WTC11 (cell line): ENCODE measurements at regions not wholly inside any gene's neighbourhood (a gene's known extent, or its start where the extent isn't known, plus 50 kb on each side); places are given as distances from the start of the nearest gene placed in this dataset.

Experiments
- ATAC-seq: fragments of 200-7000 bp; cut with Tn5 transposase; 2 replicates; pipeline ENCODE4 v1.10.0; 2021; ENCODE audit warnings: mild to moderate bottlenecking, moderate library complexity
- CTCF ChIA-PET: fragments of 300-600 bp; sonication (Branson Sonifier 250); formaldehyde crosslinking; loops from one replicate; lab custom pipeline; 2021; ENCODE audit warnings: antibody characterized with exemption; lab: Charles Lee
- POLR2A ChIA-PET: fragments of 350-600 bp; sonication (Branson Sonifier 250); formaldehyde crosslinking; loops from one replicate; lab custom pipeline; 2021; ENCODE audit warnings: antibody characterized with exemption; lab: Charles Lee
- DNase-seq: peaks from one replicate; pipeline ENCODE4 v3.0.0; 2021; ENCODE audit warnings: low spot score
- H3K27ac Mint-ChIP-seq: 2 replicates; pipeline ENCODE4 v1.8.0; 2021; ENCODE audit warnings: mixed read lengths
- H3K27me3 Mint-ChIP-seq: 2 replicates; pipeline ENCODE4 v1.8.0; 2021; ENCODE audit warnings: low read depth, mild to moderate bottlenecking, moderate library complexity, mixed read lengths
- H3K36me3 Mint-ChIP-seq: 2 replicates; pipeline ENCODE4 v1.8.0; 2021; ENCODE audit warnings: mixed read lengths
- H3K4me1 Mint-ChIP-seq: 2 replicates; pipeline ENCODE4 v1.8.0; 2022; ENCODE audit warnings: mixed read lengths
- H3K4me3 Mint-ChIP-seq: 2 replicates; pipeline ENCODE4 v1.8.0; 2021; ENCODE audit warnings: mild to moderate bottlenecking, moderate library complexity, mixed read lengths
- H3K9me3 Mint-ChIP-seq: 2 replicates; pipeline ENCODE4 v1.8.0; 2021; ENCODE audit warnings: mixed read lengths
- ATF1 ChIP-seq: sonication (generic); formaldehyde crosslinking; IDR thresholded peaks from 2 replicates; pipeline ENCODE4 v1.8.1; 2023; ENCODE audit warnings: mild to moderate bottlenecking, moderate library complexity, missing genetic modification reagents
- ATF3 ChIP-seq: sonication (generic); formaldehyde crosslinking; conservative IDR thresholded peaks from 2 replicates; pipeline ENCODE4 v1.8.1; 2022; ENCODE audit warnings: mild to moderate bottlenecking, missing genetic modification reagents
- CREM ChIP-seq: sonication (generic); formaldehyde crosslinking; IDR thresholded peaks from 2 replicates; pipeline ENCODE4 v1.8.1; 2022; ENCODE audit warnings: mild to moderate bottlenecking, missing genetic modification reagents, moderate library complexity
- ELF4 ChIP-seq: sonication (generic); formaldehyde crosslinking; IDR thresholded peaks from 2 replicates; pipeline ENCODE4 v1.8.1; 2022; ENCODE audit warnings: low read depth, mild to moderate bottlenecking, moderate library complexity, missing genetic modification reagents
- EMX1 ChIP-seq: fragments of 250-450 bp; sonication (Bioruptor Pico); IDR thresholded peaks from 2 replicates; pipeline ENCODE4 v1.8.0; 2021; ENCODE audit warnings: mild to moderate bottlenecking
- GABPB1 ChIP-seq: sonication (generic); formaldehyde crosslinking; IDR thresholded peaks from 2 replicates; pipeline ENCODE4 v1.8.1; 2023; ENCODE audit warnings: mild to moderate bottlenecking, missing genetic modification reagents
- JAZF1 ChIP-seq: fragments of 250-450 bp; sonication (Bioruptor Pico); IDR thresholded peaks from 2 replicates; pipeline ENCODE4 v1.9.0; 2021; ENCODE audit warnings: moderate library complexity, mild to moderate bottlenecking, inconsistent platforms
- NFATC4 ChIP-seq: fragments of 250-450 bp; sonication (Bioruptor Pico); IDR thresholded peaks from 2 replicates; pipeline ENCODE4 v1.9.0; 2021; ENCODE audit warnings: mild to moderate bottlenecking
- PRRX2 ChIP-seq: fragments of 250-450 bp; sonication (Bioruptor Pico); IDR thresholded peaks from 2 replicates; pipeline ENCODE4 v1.8.0; 2021; ENCODE audit warnings: mild to moderate bottlenecking
- SMAD4 ChIP-seq: sonication (generic); formaldehyde crosslinking; IDR thresholded peaks from 2 replicates; pipeline ENCODE4 v1.8.0; 2022; ENCODE audit warnings: mild to moderate bottlenecking, missing genetic modification reagents
- TEAD1 ChIP-seq: sonication (generic); formaldehyde crosslinking; IDR thresholded peaks from 2 replicates; pipeline ENCODE4 v1.8.0; 2022; ENCODE audit warnings: mild to moderate bottlenecking, missing genetic modification reagents
- TEAD4 ChIP-seq: sonication (generic); formaldehyde crosslinking; IDR thresholded peaks from 2 replicates; pipeline ENCODE4 v1.8.0; 2022; ENCODE audit warnings: mild to moderate bottlenecking, missing genetic modification reagents
- ZBTB43 ChIP-seq: sonication (generic); formaldehyde crosslinking; IDR thresholded peaks from 2 replicates; pipeline ENCODE4 v1.8.1; 2023; ENCODE audit warnings: mild to moderate bottlenecking, missing genetic modification reagents
- ZNF416 ChIP-seq: fragments of 250-450 bp; sonication (Bioruptor Pico); IDR thresholded peaks from 2 replicates; pipeline ENCODE4 v1.9.0; 2021; ENCODE audit warnings: mild to moderate bottlenecking, inconsistent platforms
- ZNF423 ChIP-seq: fragments of 250-450 bp; sonication (Bioruptor Pico); IDR thresholded peaks from 2 replicates; pipeline ENCODE4 v2.1.2; 2022; ENCODE audit warnings: mild to moderate bottlenecking, moderate library complexity
- ZNF671 ChIP-seq: fragments of 250-450 bp; sonication (Bioruptor Pico); IDR thresholded peaks from 2 replicates; pipeline ENCODE4 v1.8.0; 2021; ENCODE audit warnings: mild to moderate bottlenecking
- TF ChIP-seq, protein P1 (sequence below): sonication (generic); formaldehyde crosslinking; IDR thresholded peaks from 2 replicates; pipeline ENCODE4 v1.8.1; 2023; ENCODE audit warnings: mild to moderate bottlenecking, moderate library complexity, missing genetic modification reagents
- TF ChIP-seq, protein P2 (sequence below): fragments of 200-600 bp; IDR thresholded peaks from 2 replicates; pipeline ENCODE4 v1.8.0; 2022; ENCODE audit warnings: antibody characterized with exemption

DNA sequence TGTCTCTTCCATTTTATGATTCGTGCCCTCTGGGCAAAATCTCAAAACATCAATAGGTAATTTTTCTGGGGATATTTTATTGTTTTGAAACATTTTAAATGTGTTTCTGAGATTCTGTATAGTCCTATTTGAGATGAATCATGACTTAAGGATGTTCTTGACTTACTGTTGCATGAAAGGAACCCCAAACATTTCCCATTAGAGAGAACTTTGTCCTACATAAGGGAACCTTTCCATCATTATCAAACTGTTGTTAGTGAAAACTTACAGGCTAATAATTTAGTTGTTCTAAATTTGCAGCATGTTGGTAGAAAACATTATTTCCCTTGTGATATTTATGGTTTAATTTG lies 523.3 kb downstream of the PPARGC1A start (continued):
- TF ChIP-seq, protein P1, sequence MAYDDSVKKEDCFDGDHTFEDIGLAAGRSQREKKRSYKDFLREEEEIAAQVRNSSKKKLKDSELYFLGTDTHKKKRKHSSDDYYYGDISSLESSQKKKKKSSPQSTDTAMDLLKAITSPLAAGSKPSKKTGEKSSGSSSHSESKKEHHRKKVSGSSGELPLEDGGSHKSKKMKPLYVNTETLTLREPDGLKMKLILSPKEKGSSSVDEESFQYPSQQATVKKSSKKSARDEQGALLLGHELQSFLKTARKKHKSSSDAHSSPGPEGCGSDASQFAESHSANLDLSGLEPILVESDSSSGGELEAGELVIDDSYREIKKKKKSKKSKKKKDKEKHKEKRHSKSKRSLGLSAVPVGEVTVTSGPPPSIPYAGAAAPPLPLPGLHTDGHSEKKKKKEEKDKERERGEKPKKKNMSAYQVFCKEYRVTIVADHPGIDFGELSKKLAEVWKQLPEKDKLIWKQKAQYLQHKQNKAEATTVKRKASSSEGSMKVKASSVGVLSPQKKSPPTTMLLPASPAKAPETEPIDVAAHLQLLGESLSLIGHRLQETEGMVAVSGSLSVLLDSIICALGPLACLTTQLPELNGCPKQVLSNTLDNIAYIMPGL (CRISPR knock-in tag) = no peak
- no peak for TF ChIP-seq GABPB1 (CRISPR knock-in tag)
- no peak for TF ChIP-seq PRRX2 (CRISPR knock-in tag)
- TF ChIP-seq ATF3 = no peak
- TF ChIP-seq ZBTB43 (CRISPR knock-in tag) = no peak
- TF ChIP-seq ELF4 (CRISPR knock-in tag) = no peak

GRCh38 chr4:23365871-23366556 lies 523.8 kb downstream of the PPARGC1A start:
- ATAC-seq = no peak
- H3K4me1 Mint-ChIP-seq = peaks cover 8% of the 10 kb centered on the region
- H3K36me3 Mint-ChIP-seq = no peaks in the 10 kb centered on the region
- TF ChIP-seq JAZF1 (CRISPR knock-in tag) = no peak
- TF ChIP-seq CREM = no peak
- TF ChIP-seq, protein P2, sequence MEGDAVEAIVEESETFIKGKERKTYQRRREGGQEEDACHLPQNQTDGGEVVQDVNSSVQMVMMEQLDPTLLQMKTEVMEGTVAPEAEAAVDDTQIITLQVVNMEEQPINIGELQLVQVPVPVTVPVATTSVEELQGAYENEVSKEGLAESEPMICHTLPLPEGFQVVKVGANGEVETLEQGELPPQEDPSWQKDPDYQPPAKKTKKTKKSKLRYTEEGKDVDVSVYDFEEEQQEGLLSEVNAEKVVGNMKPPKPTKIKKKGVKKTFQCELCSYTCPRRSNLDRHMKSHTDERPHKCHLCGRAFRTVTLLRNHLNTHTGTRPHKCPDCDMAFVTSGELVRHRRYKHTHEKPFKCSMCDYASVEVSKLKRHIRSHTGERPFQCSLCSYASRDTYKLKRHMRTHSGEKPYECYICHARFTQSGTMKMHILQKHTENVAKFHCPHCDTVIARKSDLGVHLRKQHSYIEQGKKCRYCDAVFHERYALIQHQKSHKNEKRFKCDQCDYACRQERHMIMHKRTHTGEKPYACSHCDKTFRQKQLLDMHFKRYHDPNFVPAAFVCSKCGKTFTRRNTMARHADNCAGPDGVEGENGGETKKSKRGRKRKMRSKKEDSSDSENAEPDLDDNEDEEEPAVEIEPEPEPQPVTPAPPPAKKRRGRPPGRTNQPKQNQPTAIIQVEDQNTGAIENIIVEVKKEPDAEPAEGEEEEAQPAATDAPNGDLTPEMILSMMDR = no peak
- no peak for TF ChIP-seq TEAD4 (CRISPR knock-in tag)
- TF ChIP-seq ZNF423 (CRISPR knock-in tag) = no peak
- TF ChIP-seq, all 79 proteins: peak for 0
- ChIA-PET CTCF (no interaction called here), POLR2A (no interaction called here)
- no peak overlapping the region for H3K27ac Mint-ChIP-seq
- H3K4me3 Mint-ChIP-seq = no peak overlapping the region
- H3K27me3 Mint-ChIP-seq = peaks cover 14% of the 10 kb centered on the region
- H3K9me3 Mint-ChIP-seq = no peaks in the 10 kb centered on the region
- DNase-seq = no peak

- POLR2A ChIA-PET = no interaction called here
- H3K36me3 Mint-ChIP-seq = no peaks in the 10 kb centered on the region
- CTCF ChIA-PET = no interaction called here
- ATAC-seq = no peak
- TF ChIP-seq ZNF416 (no peak), ATF1 (no peak), SMAD4 (CRISPR knock-in tag) (no peak), GABPB1 (CRISPR knock-in tag) (no peak), NFATC4 (no peak), ZNF423 (CRISPR knock-in tag) (no peak), ZNF671 (CRISPR knock-in tag) (no peak), CREM (no peak), EMX1 (CRISPR knock-in tag) (no peak), TEAD1 (CRISPR knock-in tag) (no peak)
- TF ChIP-seq, protein P1 (CRISPR knock-in tag) = no peak
- TF ChIP-seq, all 79 proteins: peak for 0
- Mint-ChIP-seq H3K27ac (no peak overlapping the region), H3K4me1 (peaks cover 8% of the 10 kb centered on the region), H3K9me3 (no peaks in the 10 kb centered on the region), H3K4me3 (no peak overlapping the region), H3K27me3 (peaks cover 9% of the 10 kb centered on the region)
- DNase-seq = no peak
These were observed 524.8 kb downstream of the PPARGC1A start for GRCh38 chr4:23365086-23365485.
